Cardiac fibroblast (primary cell): ENCODE measurements at regions not wholly inside any gene's neighbourhood (a gene's known extent, or its start where the extent isn't known, plus 50 kb on each side); places are given as distances from the start of the nearest gene placed in this dataset.

Experiments used
- DNase-seq, 2 donors: peaks; one replicate each; pipeline versions ENCODE4 v3.0.0 to v3.0.0-alpha.2; 2010; ENCODE audit warnings: low read depth in 2 of 2
- H3K4me3 ChIP-seq, 2 donors: replicated peaks in 1 of 2; 1 replicate in 1 of 2; 2 replicates in 1 of 2; pipeline ENCODE4 v1.5.1; 2011; ENCODE audit warnings: low read depth in 2 of 2, low read length in 2 of 2, mild to moderate bottlenecking in 2 of 2, moderate library complexity in 1 of 2
- CTCF ChIP-seq: IDR thresholded peaks from one replicate; pipeline ENCODE4 v1.5.1; 2011; ENCODE audit warnings: low read depth, mild to moderate bottlenecking, low read length, inconsistent platforms

GRCh38 chr5:159385536-159385935 is 55.2 kb upstream of the IL12B start:
- DNase-seq: no peak
- no peak for TF ChIP-seq CTCF
- H3K4me3 ChIP-seq: no peak overlapping the region

- H3K4me3 ChIP-seq: no peak overlapping the region
- DNase-seq: no peak
- TF ChIP-seq CTCF: no peak
Observed at GRCh38 chr5:159386028-159386711, 55.9 kb upstream of the IL12B start.

GRCh38 chr5:159392871-159393270 is 62.6 kb upstream of the IL12B start:
- no peak overlapping the region for H3K4me3 ChIP-seq
- DNase-seq: no peak
- TF ChIP-seq CTCF: no peak

- DNase-seq: no peak
- H3K4me3 ChIP-seq: no peak overlapping the region
- TF ChIP-seq CTCF: no peak
Observed at GRCh38 chr5:159393854-159394274, 63.6 kb upstream of the IL12B start.

GRCh38 chr5:159395202-159395601 is 64.9 kb upstream of the IL12B start:
- no peak for TF ChIP-seq CTCF
- no peak for DNase-seq
- no peak overlapping the region for H3K4me3 ChIP-seq

GRCh38 chr5:159398936-159399335 is 68.6 kb upstream of the IL12B start:
- DNase-seq: no peak
- H3K4me3 ChIP-seq: no peak overlapping the region
- no peak for TF ChIP-seq CTCF

- H3K4me3 ChIP-seq: no peak overlapping the region
- no peak for DNase-seq
- TF ChIP-seq CTCF: no peak
Observed at GRCh38 chr5:159400476-159400875, 70.2 kb upstream of the IL12B start.
